ENCODE measurements at regions not wholly inside any gene's neighbourhood (a gene's known extent, or its start where the extent isn't known, plus 50 kb on each side); places are given as distances from the start of the nearest gene placed in this dataset.

- H3K4me3 ChIP-seq (ENCODE audit: low read depth, low read length), result no peak overlapping the region
- DNase-seq (ENCODE audit: low read depth), result no peak
- TF ChIP-seq MYC (IDR thresholded peaks at IDR 0.05; ENCODE audit: low read depth, low read length), result no peak
- no peak for TF ChIP-seq MAX (IDR thresholded peaks at IDR 0.05; ENCODE audit: low read depth, low read length)
These were observed 431.6 kb downstream of the METTL4 start for GRCh38 chr18:2139691-2140090.

GRCh38 chr18:2143636-2144035 is 427.7 kb downstream of the METTL4 start:
- DNase-seq (ENCODE audit: low read depth), result no peak
- no peak overlapping the region for H3K4me3 ChIP-seq (ENCODE audit: low read depth, low read length)
- no peak for TF ChIP-seq MAX (IDR thresholded peaks at IDR 0.05; ENCODE audit: low read depth, low read length)
- no peak for TF ChIP-seq POLR2A (IDR thresholded peaks at IDR 0.05; ENCODE audit: extremely low read depth, insufficient read length)
- TF ChIP-seq MYC (IDR thresholded peaks at IDR 0.05; ENCODE audit: low read depth, low read length), result no peak
- TF ChIP-seq, protein P1, sequence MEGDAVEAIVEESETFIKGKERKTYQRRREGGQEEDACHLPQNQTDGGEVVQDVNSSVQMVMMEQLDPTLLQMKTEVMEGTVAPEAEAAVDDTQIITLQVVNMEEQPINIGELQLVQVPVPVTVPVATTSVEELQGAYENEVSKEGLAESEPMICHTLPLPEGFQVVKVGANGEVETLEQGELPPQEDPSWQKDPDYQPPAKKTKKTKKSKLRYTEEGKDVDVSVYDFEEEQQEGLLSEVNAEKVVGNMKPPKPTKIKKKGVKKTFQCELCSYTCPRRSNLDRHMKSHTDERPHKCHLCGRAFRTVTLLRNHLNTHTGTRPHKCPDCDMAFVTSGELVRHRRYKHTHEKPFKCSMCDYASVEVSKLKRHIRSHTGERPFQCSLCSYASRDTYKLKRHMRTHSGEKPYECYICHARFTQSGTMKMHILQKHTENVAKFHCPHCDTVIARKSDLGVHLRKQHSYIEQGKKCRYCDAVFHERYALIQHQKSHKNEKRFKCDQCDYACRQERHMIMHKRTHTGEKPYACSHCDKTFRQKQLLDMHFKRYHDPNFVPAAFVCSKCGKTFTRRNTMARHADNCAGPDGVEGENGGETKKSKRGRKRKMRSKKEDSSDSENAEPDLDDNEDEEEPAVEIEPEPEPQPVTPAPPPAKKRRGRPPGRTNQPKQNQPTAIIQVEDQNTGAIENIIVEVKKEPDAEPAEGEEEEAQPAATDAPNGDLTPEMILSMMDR (IDR thresholded peaks at IDR 0.05; ENCODE audit: low read depth, low read length), result no peak

- no peak for DNase-seq (ENCODE audit: low read depth)
- TF ChIP-seq, protein P1 (IDR thresholded peaks at IDR 0.05; ENCODE audit: low read depth, low read length), result no peak
- no peak for TF ChIP-seq MYC (IDR thresholded peaks at IDR 0.05; ENCODE audit: low read depth, low read length)
- no peak for TF ChIP-seq POLR2A (IDR thresholded peaks at IDR 0.05; ENCODE audit: extremely low read depth, insufficient read length)
- TF ChIP-seq MAX (IDR thresholded peaks at IDR 0.05; ENCODE audit: low read depth, low read length), result no peak
- no peak overlapping the region for H3K4me3 ChIP-seq (ENCODE audit: low read depth, low read length)
These were observed 426.5 kb downstream of the METTL4 start for GRCh38 chr18:2144811-2145210.

GRCh38 chr18:2146092-2146491 is 425.2 kb downstream of the METTL4 start:
- TF ChIP-seq MYC (IDR thresholded peaks at IDR 0.05; ENCODE audit: low read depth, low read length), result no peak
- TF ChIP-seq MAX (IDR thresholded peaks at IDR 0.05; ENCODE audit: low read depth, low read length), result no peak
- TF ChIP-seq, protein P1 (IDR thresholded peaks at IDR 0.05; ENCODE audit: low read depth, low read length), result no peak
- TF ChIP-seq POLR2A (IDR thresholded peaks at IDR 0.05; ENCODE audit: extremely low read depth, insufficient read length), result no peak
- H3K4me3 ChIP-seq (ENCODE audit: low read depth, low read length), result no peak overlapping the region
- DNase-seq (ENCODE audit: low read depth), result no peak

GRCh38 chr18:2146754-2147153 is 424.6 kb downstream of the METTL4 start:
- TF ChIP-seq MAX (IDR thresholded peaks at IDR 0.05; ENCODE audit: low read depth, low read length) (no peak), POLR2A (IDR thresholded peaks at IDR 0.05; ENCODE audit: extremely low read depth, insufficient read length) (no peak), MYC (IDR thresholded peaks at IDR 0.05; ENCODE audit: low read depth, low read length) (no peak)
- TF ChIP-seq, protein P1 (IDR thresholded peaks at IDR 0.05; ENCODE audit: low read depth, low read length), result no peak
- no peak overlapping the region for H3K4me3 ChIP-seq (ENCODE audit: low read depth, low read length)
- DNase-seq (ENCODE audit: low read depth), result no peak

DNA sequence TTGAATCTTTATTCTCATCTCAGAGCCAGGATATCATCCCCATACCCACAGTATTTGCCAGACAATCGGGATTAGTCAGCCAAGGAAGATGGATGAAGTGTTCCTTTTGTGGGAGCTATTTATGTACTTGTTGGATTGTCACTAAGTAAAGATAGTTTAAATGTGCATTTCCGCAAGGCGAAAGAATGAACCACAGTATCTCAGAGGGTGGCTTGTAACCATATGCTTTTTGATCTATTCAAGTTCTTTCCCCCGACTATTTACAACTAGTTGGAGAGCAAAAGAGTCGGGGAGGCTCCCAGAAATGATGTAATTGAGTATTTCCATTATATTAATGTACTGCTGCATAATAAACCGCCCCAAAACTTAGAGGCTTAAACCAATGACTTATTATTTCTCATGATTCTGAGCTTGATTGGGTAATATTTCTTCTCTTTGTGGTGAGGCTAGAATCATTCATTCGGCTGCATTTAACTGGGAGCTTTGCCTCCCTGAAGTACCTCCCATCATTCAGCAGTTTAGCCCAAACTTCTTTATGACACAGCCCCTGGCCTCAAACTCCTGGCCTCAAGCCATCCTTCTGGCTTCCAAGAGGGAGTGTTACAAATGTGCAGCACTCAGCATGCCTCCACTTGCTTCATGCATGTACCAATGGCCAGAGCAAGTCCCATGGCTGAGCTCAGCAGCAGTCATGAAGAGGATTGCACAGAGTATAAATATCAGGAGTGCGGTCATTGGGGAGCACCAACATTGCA is 423.7 kb downstream of the METTL4 start:
- no peak overlapping the region for H3K4me3 ChIP-seq (ENCODE audit: low read depth, low read length)
- TF ChIP-seq, protein P1 (IDR thresholded peaks at IDR 0.05; ENCODE audit: low read depth, low read length), result no peak
- DNase-seq (ENCODE audit: low read depth), result no peak
